ENCODE measurements at regions not wholly inside any gene's neighbourhood (a gene's known extent, or its start where the extent isn't known, plus 50 kb on each side); places are given as distances from the start of the nearest gene placed in this dataset.

GRCh38 chr5:51983161-51983560, 599.9 kb downstream of the ISL1 start:
- no peaks in the 10 kb centered on the region for H3K36me3 Mint-ChIP-seq (ENCODE audit: low read depth)
- no peak for TF ChIP-seq CTCF (IDR thresholded peaks at IDR 0.05)
- H3K27ac Mint-ChIP-seq (ENCODE audit: unreplicated experiment) = no peak overlapping the region
- H3K27me3 Mint-ChIP-seq (ENCODE audit: low read depth) = peaks cover 6% of the 10 kb centered on the region
- no peak for DNase-seq (ENCODE audit: low spot score)
- no peak overlapping the region for H3K4me3 Mint-ChIP-seq (ENCODE audit: unreplicated experiment)
- no peaks in the 10 kb centered on the region for H3K9me3 Mint-ChIP-seq (ENCODE audit: low read depth)
- H3K4me1 Mint-ChIP-seq (ENCODE audit: low read depth) = no peaks in the 10 kb centered on the region

- Mint-ChIP-seq H3K27me3 (ENCODE audit: low read depth) (peaks cover 6% of the 10 kb centered on the region), H3K4me1 (ENCODE audit: low read depth) (no peaks in the 10 kb centered on the region), H3K9me3 (ENCODE audit: low read depth) (no peaks in the 10 kb centered on the region)
These were observed 603.5 kb downstream of the ISL1 start for GRCh38 chr5:51986733-51987132.

GRCh38 chr5:51987239-51987638, 604.0 kb downstream of the ISL1 start:
- Mint-ChIP-seq H3K4me1 (ENCODE audit: low read depth) (no peaks in the 10 kb centered on the region), H3K4me3 (ENCODE audit: unreplicated experiment) (no peak overlapping the region), H3K9me3 (ENCODE audit: low read depth) (no peaks in the 10 kb centered on the region), H3K36me3 (ENCODE audit: low read depth) (no peaks in the 10 kb centered on the region), H3K27me3 (ENCODE audit: low read depth) (peaks cover 5% of the 10 kb centered on the region), H3K27ac (ENCODE audit: unreplicated experiment) (no peak overlapping the region)
- no peak for DNase-seq (ENCODE audit: low spot score)
- no peak for TF ChIP-seq CTCF (IDR thresholded peaks at IDR 0.05)

More at GRCh38 chr5:51986733-51987132, 603.5 kb downstream of the ISL1 start:
- no peak for DNase-seq (ENCODE audit: low spot score)
- Mint-ChIP-seq H3K36me3 (ENCODE audit: low read depth) (no peaks in the 10 kb centered on the region), H3K4me3 (ENCODE audit: unreplicated experiment) (no peak overlapping the region), H3K27ac (ENCODE audit: unreplicated experiment) (no peak overlapping the region)
- TF ChIP-seq CTCF (IDR thresholded peaks at IDR 0.05) = no peak

- Mint-ChIP-seq H3K4me3 (ENCODE audit: unreplicated experiment) (no peak overlapping the region), H3K27ac (ENCODE audit: unreplicated experiment) (no peak overlapping the region), H3K36me3 (ENCODE audit: low read depth) (no peaks in the 10 kb centered on the region), H3K4me1 (ENCODE audit: low read depth) (no peaks in the 10 kb centered on the region), H3K27me3 (ENCODE audit: low read depth) (peaks cover 5% of the 10 kb centered on the region), H3K9me3 (ENCODE audit: low read depth) (no peaks in the 10 kb centered on the region)
- DNase-seq (ENCODE audit: low spot score) = no peak
- no peak for TF ChIP-seq CTCF (IDR thresholded peaks at IDR 0.05)
These were observed 604.5 kb downstream of the ISL1 start for GRCh38 chr5:51987669-51988209.

GRCh38 chr5:51988634-51989033, 605.4 kb downstream of the ISL1 start:
- no peak for DNase-seq (ENCODE audit: low spot score)
- H3K4me3 Mint-ChIP-seq (ENCODE audit: unreplicated experiment) = no peak overlapping the region
- no peaks in the 10 kb centered on the region for H3K4me1 Mint-ChIP-seq (ENCODE audit: low read depth)
- no peaks in the 10 kb centered on the region for H3K9me3 Mint-ChIP-seq (ENCODE audit: low read depth)
- H3K27ac Mint-ChIP-seq (ENCODE audit: unreplicated experiment) = no peak overlapping the region
- no peak for TF ChIP-seq CTCF (IDR thresholded peaks at IDR 0.05)
- no peaks in the 10 kb centered on the region for H3K36me3 Mint-ChIP-seq (ENCODE audit: low read depth)
- peaks cover 5% of the 10 kb centered on the region for H3K27me3 Mint-ChIP-seq (ENCODE audit: low read depth)
